Osteoblast (primary cell): ENCODE measurements at regions not wholly inside any gene's neighbourhood (a gene's known extent, or its start where the extent isn't known, plus 50 kb on each side); places are given as distances from the start of the nearest gene placed in this dataset.

Experiments used
- DNase-seq: peaks from one replicate; pipeline ENCODE4 v3.0.0; 2011; ENCODE audit warnings: low spot score, mixed read lengths; ENCODE audit not compliant: insufficient read length; ENCODE audit errors: missing footprints
- H2AFZ ChIP-seq: 2 replicates; pipeline ENCODE4 v1.6.0; 2011; ENCODE audit warnings: mild to moderate bottlenecking, low read length
- H3K27ac ChIP-seq: 2 replicates; pipeline ENCODE4 v1.5.1; 2011; ENCODE audit warnings: mild to moderate bottlenecking, low read depth, low read length, moderate library complexity
- H3K27me3 ChIP-seq: 2 replicates; pipeline ENCODE4 v1.6.0; 2012; ENCODE audit warnings: mild to moderate bottlenecking, control low read depth, inconsistent platforms, low read length, moderate library complexity; ENCODE audit not compliant: insufficient read depth
- H3K36me3 ChIP-seq: 2 replicates; pipeline ENCODE4 v1.5.1; 2011; ENCODE audit warnings: mild to moderate bottlenecking, low read length, control low read depth, moderate library complexity; ENCODE audit not compliant: insufficient read depth
- H3K4me1 ChIP-seq: 2 replicates; pipeline ENCODE4 v1.5.1; 2011; ENCODE audit warnings: mild to moderate bottlenecking, low read length, control low read depth, moderate library complexity; ENCODE audit not compliant: insufficient read depth
- H3K4me2 ChIP-seq: 2 replicates; pipeline ENCODE4 v1.6.0; 2011; ENCODE audit warnings: mild to moderate bottlenecking, low read length; ENCODE audit not compliant: insufficient read depth
- H3K4me3 ChIP-seq: fragments of 200-600 bp; sonication (generic); 3 replicates; pipeline ENCODE4 v1.5.1; 2012; ENCODE audit warnings: mild to moderate bottlenecking, low read length, inconsistent platforms; ENCODE audit not compliant: insufficient read depth
- H3K79me2 ChIP-seq: 2 replicates; pipeline ENCODE4 v1.6.0; 2012; ENCODE audit warnings: mild to moderate bottlenecking, low read length, control low read depth, inconsistent platforms; ENCODE audit not compliant: insufficient read depth
- H3K9me3 ChIP-seq: 2 replicates; pipeline ENCODE4 v1.5.1; 2011; ENCODE audit warnings: low read depth, low read length, control low read depth
- H4K20me1 ChIP-seq: 2 replicates; pipeline ENCODE4 v1.6.0; 2012; ENCODE audit warnings: mild to moderate bottlenecking, low read length, control low read depth; ENCODE audit not compliant: insufficient read depth
- TF ChIP-seq, protein P1 (sequence below): IDR thresholded peaks from 2 replicates; pipeline ENCODE4 v1.5.1; 2011; ENCODE audit warnings: mild to moderate bottlenecking, low read depth, low read length, moderate library complexity; ENCODE audit errors: extremely low read depth

DNA sequence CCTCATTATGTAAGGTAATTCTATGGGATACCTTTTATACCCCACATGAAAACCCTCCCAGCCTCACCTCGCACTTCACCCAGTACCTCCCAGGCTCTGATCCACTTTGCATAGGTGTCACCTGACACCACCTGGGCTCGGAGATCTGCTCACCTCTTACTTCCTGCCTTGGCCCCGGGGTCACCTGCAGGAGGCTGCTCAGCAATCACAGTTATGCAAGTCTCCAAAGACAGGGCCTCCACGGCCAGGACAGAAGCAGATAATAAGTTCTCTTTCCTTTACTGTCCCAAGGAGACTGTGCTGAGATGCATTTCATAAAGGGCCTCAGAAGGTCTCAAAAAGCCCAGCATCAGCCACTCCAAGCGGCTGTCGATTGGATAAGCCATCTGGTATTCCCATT, 112.4 kb upstream of the PPP2R2D start:
- Histone ChIP-seq H3K9me3 (no peaks in the 10 kb centered on the region), H4K20me1 (no peaks in the 10 kb centered on the region), H3K79me2 (no peaks in the 10 kb centered on the region), H3K4me2 (no peak overlapping the region), H3K27ac (no peak overlapping the region), H2AFZ (no peak overlapping the region), H3K36me3 (no peaks in the 10 kb centered on the region), H3K4me1 (no peaks in the 10 kb centered on the region), H3K27me3 (no peaks in the 10 kb centered on the region), H3K4me3 (no peak overlapping the region)
- DNase-seq = no peak
- TF ChIP-seq, protein P1, sequence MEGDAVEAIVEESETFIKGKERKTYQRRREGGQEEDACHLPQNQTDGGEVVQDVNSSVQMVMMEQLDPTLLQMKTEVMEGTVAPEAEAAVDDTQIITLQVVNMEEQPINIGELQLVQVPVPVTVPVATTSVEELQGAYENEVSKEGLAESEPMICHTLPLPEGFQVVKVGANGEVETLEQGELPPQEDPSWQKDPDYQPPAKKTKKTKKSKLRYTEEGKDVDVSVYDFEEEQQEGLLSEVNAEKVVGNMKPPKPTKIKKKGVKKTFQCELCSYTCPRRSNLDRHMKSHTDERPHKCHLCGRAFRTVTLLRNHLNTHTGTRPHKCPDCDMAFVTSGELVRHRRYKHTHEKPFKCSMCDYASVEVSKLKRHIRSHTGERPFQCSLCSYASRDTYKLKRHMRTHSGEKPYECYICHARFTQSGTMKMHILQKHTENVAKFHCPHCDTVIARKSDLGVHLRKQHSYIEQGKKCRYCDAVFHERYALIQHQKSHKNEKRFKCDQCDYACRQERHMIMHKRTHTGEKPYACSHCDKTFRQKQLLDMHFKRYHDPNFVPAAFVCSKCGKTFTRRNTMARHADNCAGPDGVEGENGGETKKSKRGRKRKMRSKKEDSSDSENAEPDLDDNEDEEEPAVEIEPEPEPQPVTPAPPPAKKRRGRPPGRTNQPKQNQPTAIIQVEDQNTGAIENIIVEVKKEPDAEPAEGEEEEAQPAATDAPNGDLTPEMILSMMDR = no peak

DNA sequence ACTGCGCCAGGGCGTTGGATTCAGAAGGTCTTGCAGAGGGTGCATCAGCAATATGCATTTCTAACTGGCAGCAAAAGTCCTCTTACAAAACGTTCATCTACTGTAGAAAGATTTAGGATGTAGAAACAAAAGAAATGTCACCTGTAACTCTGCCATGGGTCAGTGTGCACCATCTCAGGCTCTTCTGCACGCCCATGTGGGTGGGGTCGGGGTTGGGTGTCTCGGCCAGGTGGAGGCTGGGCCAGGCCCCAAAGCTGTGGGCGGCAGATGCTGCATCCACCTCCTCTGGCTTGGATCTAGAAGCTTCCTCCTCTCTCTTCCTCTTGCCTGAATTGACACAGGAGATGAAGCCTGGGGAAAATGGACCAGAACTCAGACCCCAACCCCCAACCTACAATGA, 111.3 kb upstream of the PPP2R2D start:
- Histone ChIP-seq H2AFZ (no peak overlapping the region), H3K27me3 (no peaks in the 10 kb centered on the region), H3K36me3 (no peaks in the 10 kb centered on the region), H3K4me2 (no peak overlapping the region), H3K9me3 (no peaks in the 10 kb centered on the region), H3K27ac (no peak overlapping the region), H3K4me1 (no peaks in the 10 kb centered on the region), H4K20me1 (no peaks in the 10 kb centered on the region), H3K4me3 (no peak overlapping the region), H3K79me2 (no peaks in the 10 kb centered on the region)
- TF ChIP-seq, protein P1 = no peak
- DNase-seq = no peak

DNA sequence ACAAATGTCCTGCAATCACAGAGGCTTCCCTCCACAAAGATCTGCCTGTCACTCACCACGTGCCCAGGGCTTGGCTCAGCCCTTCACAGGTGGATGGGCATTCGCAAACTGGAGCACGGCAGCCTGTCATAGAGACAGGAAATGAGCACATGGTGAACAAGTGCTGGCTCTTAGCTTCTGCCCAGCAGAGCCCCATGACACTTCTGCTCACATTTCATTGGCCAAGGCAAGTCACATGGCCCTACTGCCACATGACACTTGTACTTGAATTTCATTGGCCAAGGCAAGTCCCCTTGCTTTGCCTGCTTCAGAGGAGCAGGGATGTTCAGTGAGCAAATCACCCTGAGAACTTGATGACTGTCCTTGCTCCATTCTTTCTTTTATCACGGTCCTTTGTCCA, 110.8 kb upstream of the PPP2R2D start:
- no peaks in the 10 kb centered on the region for H3K9me3 ChIP-seq
- TF ChIP-seq, protein P1 = no peak
- H3K36me3 ChIP-seq = no peaks in the 10 kb centered on the region

DNA sequence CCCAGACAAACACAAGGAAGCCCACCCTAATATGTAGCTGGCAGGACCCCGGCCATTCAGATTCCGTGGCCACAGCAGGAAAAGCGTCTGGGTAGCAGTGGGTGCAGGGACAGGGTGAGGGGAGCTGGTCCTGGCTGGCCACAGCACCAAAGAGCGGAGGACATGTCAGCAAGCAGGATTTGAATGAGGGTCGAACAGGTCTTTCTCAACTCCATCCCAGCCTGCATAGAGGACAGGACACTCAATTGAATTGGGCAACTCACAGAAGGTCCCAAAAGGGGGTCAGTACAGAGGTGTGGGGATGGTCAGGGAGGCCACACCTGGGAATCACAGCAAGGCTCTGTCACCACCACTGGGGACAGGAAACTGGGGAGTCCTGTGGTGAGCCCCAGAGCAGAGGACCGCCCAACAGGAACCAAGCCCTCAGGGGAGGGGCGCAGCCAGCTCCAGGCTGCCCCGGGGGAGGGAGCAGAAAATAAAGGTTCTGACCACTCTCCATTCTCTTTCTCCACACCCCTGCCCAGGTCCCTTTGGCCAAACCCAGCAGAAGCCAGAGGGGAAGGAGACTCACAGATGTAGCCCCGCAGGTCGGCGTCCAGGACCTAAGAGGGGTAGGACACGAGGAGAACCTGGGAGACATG, 108.7 kb upstream of the PPP2R2D start:
- Histone ChIP-seq H3K4me1 (no peaks in the 10 kb centered on the region), H3K9me3 (no peaks in the 10 kb centered on the region), H4K20me1 (no peaks in the 10 kb centered on the region), H3K27me3 (no peaks in the 10 kb centered on the region), H3K4me2 (no peak overlapping the region), H3K27ac (no peak overlapping the region), H3K36me3 (no peaks in the 10 kb centered on the region), H3K4me3 (no peak overlapping the region), H3K79me2 (no peaks in the 10 kb centered on the region), H2AFZ (no peak overlapping the region)
- TF ChIP-seq, protein P1 = no peak
- DNase-seq = peak; percentile 27

More for the DNA sequence above, 110.8 kb upstream of the PPP2R2D start:
- H3K27me3 ChIP-seq = no peaks in the 10 kb centered on the region
- H3K4me3 ChIP-seq = no peak overlapping the region
- H3K27ac ChIP-seq = no peak overlapping the region
- H4K20me1 ChIP-seq = no peaks in the 10 kb centered on the region
- peak; percentile 58 for DNase-seq
- H3K4me1 ChIP-seq = no peaks in the 10 kb centered on the region
- no peak overlapping the region for H3K4me2 ChIP-seq
- H2AFZ ChIP-seq = no peak overlapping the region
- no peaks in the 10 kb centered on the region for H3K79me2 ChIP-seq
